ENCODE measurements at regions not wholly inside any gene's neighbourhood (a gene's known extent, or its start where the extent isn't known, plus 50 kb on each side); places are given as distances from the start of the nearest gene placed in this dataset.

GRCh38 chr5:104967806-104968410 is 1405.3 kb upstream of the NUDT12 start:
- no peak for TF ChIP-seq ELK1 (IDR thresholded peaks at IDR 0.05; ENCODE audit: borderline replicate concordance, low read depth, low read length)
- no peak for TF ChIP-seq POLR2A (IDR thresholded peaks at IDR 0.05; ENCODE audit: low read depth, low read length)
- no peak for TF ChIP-seq CTCF (conservative IDR thresholded peaks at IDR 0.05; ENCODE audit: low read depth, low read length)
- TF ChIP-seq CEBPB (IDR thresholded peaks at IDR 0.05; ENCODE audit: low read depth, low read length), result no peak
- no peak for TF ChIP-seq BHLHE40 (IDR thresholded peaks at IDR 0.05; ENCODE audit: low read depth, low read length)
- no peak for TF ChIP-seq RFX5 (IDR thresholded peaks at IDR 0.05; ENCODE audit: low read depth, low read length)
- TF ChIP-seq RAD21 (IDR thresholded peaks at IDR 0.05; ENCODE audit: low read length), result no peak
- no peak for TF ChIP-seq SMC3 (IDR thresholded peaks at IDR 0.05; ENCODE audit: low read depth, low read length)
- no peak for TF ChIP-seq NFE2L2 (IDR thresholded peaks at IDR 0.05; ENCODE audit: low read depth, low read length)

All from IMR-90 (cell line).